Endothelial cell of umbilical vein (primary cell): ENCODE measurements at regions not wholly inside any gene's neighbourhood (a gene's known extent, or its start where the extent isn't known, plus 50 kb on each side); places are given as distances from the start of the nearest gene placed in this dataset.

Experiments
- BruUV-seq: library from RNA; stranded (reverse); fragments of 400-500 nt; replicated peaks from 2 replicates; lab custom pipeline; 2021; lab: Mats Ljungman, UMichigan
- CTCF ChIA-PET: fragments of 300-600, 350-600 bp; sonication (Branson Sonifier 250); formaldehyde crosslinking; loops from one replicate; lab custom pipeline; 2021; ENCODE audit warnings: antibody characterized with exemption, inconsistent platforms; lab: Charles Lee
- POLR2A ChIA-PET: fragments of 300-600, 350-600 bp; sonication (Branson Sonifier 250); formaldehyde crosslinking; loops from one replicate; lab custom pipeline; 2021; ENCODE audit warnings: antibody characterized with exemption, inconsistent platforms; lab: Charles Lee
- DNase-seq: peaks from one replicate; pipeline ENCODE4 v3.0.0-alpha.2; 2011; ENCODE audit warnings: low read depth, low spot score
- FAIRE-seq: peaks from 2 replicates; lab custom pipeline; 2011; peaks lifted over from hg19 to GRCh38; lab: Jason Lieb, UNC
- H2AFZ ChIP-seq: 2 replicates; pipeline ENCODE4 v1.6.0; 2012; ENCODE audit warnings: low read depth, low read length, control low read depth, inconsistent platforms
- H3K27ac ChIP-seq: 2 replicates; pipeline ENCODE4 v1.5.1; 2011; ENCODE audit warnings: low read depth, mild to moderate bottlenecking, control low read depth, low read length, moderate library complexity; ENCODE audit not compliant: insufficient read depth
- H3K27me3 ChIP-seq, 2 experiments: 2 replicates each; pipeline versions ENCODE4 v1.6.0 to v1.6.1; 2011; ENCODE audit warnings: low read length in 2 of 2, mixed read lengths in 1 of 2; ENCODE audit not compliant: control insufficient read depth in 2 of 2, insufficient read depth in 2 of 2
- H3K36me3 ChIP-seq, 2 experiments: 2 replicates in 1 of 2; 3 replicates in 1 of 2; pipeline ENCODE4 v1.5.1; 2011; ENCODE audit warnings: low read length in 2 of 2, mild to moderate bottlenecking in 1 of 2, moderate library complexity in 1 of 2; ENCODE audit not compliant: control insufficient read depth in 2 of 2, insufficient read depth in 2 of 2; ENCODE audit errors: extremely low read depth in 1 of 2
- H3K4me1 ChIP-seq: 3 replicates; pipeline ENCODE4 v1.5.1; 2011; ENCODE audit warnings: mild to moderate bottlenecking, low read length; ENCODE audit not compliant: control insufficient read depth, insufficient read depth; ENCODE audit errors: extremely low read depth
- H3K4me2 ChIP-seq: 2 replicates; pipeline ENCODE4 v1.6.1; 2011; ENCODE audit warnings: low read length, control low read depth, mixed read lengths; ENCODE audit not compliant: insufficient read depth
- H3K4me3 ChIP-seq, 3 experiments: fragments of 200-600 bp in 1 of 3; sonication (generic), shearing (Covaris generic) in 1 of 3; replicated peaks in 1 of 3; 2 replicates each; pipeline ENCODE4 v1.5.1; 2011 to 2016; ENCODE audit warnings: control low read depth in 3 of 3, low read length in 3 of 3, mild to moderate bottlenecking in 2 of 3, inconsistent platforms in 1 of 3, low read depth in 1 of 3, moderate library complexity in 1 of 3; ENCODE audit not compliant: insufficient read depth in 1 of 3
- H3K79me2 ChIP-seq: 2 replicates; pipeline ENCODE4 v1.6.0; 2012; ENCODE audit warnings: low read length, inconsistent platforms; ENCODE audit not compliant: control insufficient read depth, insufficient read depth
- H3K9ac ChIP-seq: replicated peaks from 2 replicates; pipeline ENCODE3; 2011; ENCODE audit warnings: low read length, control low read depth; ENCODE audit not compliant: insufficient read depth; ENCODE audit errors: extremely low read depth
- H3K9me1 ChIP-seq: replicated peaks from 3 replicates; pipeline ENCODE4 v1.6.0; 2011; ENCODE audit warnings: mild to moderate bottlenecking, low read length; ENCODE audit not compliant: control insufficient read depth, insufficient read depth; ENCODE audit errors: extremely low read depth
- H3K9me3 ChIP-seq: replicated peaks from 2 replicates; pipeline ENCODE4 v1.5.1; 2012; ENCODE audit warnings: low read length, inconsistent platforms; ENCODE audit not compliant: control insufficient read depth, insufficient read depth
- H4K20me1 ChIP-seq: replicated peaks from 2 replicates; pipeline ENCODE3; 2011; ENCODE audit warnings: mild to moderate bottlenecking, low read length; ENCODE audit not compliant: control insufficient read depth, insufficient read depth; ENCODE audit errors: extremely low read depth
- EZH2 ChIP-seq: IDR thresholded peaks from 2 replicates; pipeline ENCODE4 v1.6.1; 2012; ENCODE audit warnings: borderline replicate concordance, low read depth, mild to moderate bottlenecking, moderate library complexity, low read length, inconsistent platforms; ENCODE audit not compliant: severe bottlenecking
- FOS ChIP-seq: IDR thresholded peaks from 2 replicates; pipeline ENCODE4 v1.6.1; 2011; ENCODE audit warnings: mild to moderate bottlenecking, low read length, moderate library complexity, borderline replicate concordance; ENCODE audit not compliant: insufficient read depth
- GATA2 ChIP-seq: IDR thresholded peaks from 2 replicates; pipeline ENCODE4 v1.7.0; 2011; ENCODE audit warnings: low read depth, mild to moderate bottlenecking, moderate library complexity, mixed read lengths, low read length; ENCODE audit not compliant: insufficient read length, insufficient read depth
- JUN ChIP-seq: IDR thresholded peaks from 2 replicates; pipeline ENCODE4 v1.6.1; 2011; ENCODE audit warnings: borderline replicate concordance, low read depth; ENCODE audit not compliant: insufficient read length, insufficient read depth
- MYC ChIP-seq: IDR thresholded peaks from one replicate; pipeline ENCODE4 v1.6.1; 2011; ENCODE audit warnings: mild to moderate bottlenecking, low read depth, low read length
- POLR2A ChIP-seq: IDR thresholded peaks from 2 replicates; pipeline ENCODE4 v1.6.1; 2012; ENCODE audit warnings: low read depth, mild to moderate bottlenecking, control low read depth, low read length
- POLR2AphosphoS5 ChIP-seq: IDR thresholded peaks from 2 replicates; pipeline ENCODE4 v1.6.1; 2012; ENCODE audit warnings: low read depth, mild to moderate bottlenecking, control low read depth, low read length, moderate library complexity; ENCODE audit not compliant: insufficient read depth
- dilution Hi-C: fragments of 300-500 bp; cut with MboI; formaldehyde crosslinking; loops from one replicate; pipeline ENCODE4 v1.15.0; 2019; ENCODE audit warnings: low sequenced_read_pairs; ENCODE audit not compliant: extremely low pct_ligation_motif_present
- intact Hi-C: fragments of 100-400 bp; cut with micrococcal nuclease; formaldehyde crosslinking; loops from one replicate; pipeline ENCODE4 v1.10.0; 2022
- TF ChIP-seq, protein P1 (sequence below): IDR thresholded peaks from 2 replicates; pipeline ENCODE4 v1.6.1; 2011; ENCODE audit not compliant: insufficient read depth, insufficient read length
- TF ChIP-seq, protein P2 (sequence below), 2 donors: IDR thresholded peaks; 1 replicate in 1 of 2; 2 replicates in 1 of 2; pipeline ENCODE4 v1.5.1; 2011; ENCODE audit warnings: low read length in 2 of 2, mild to moderate bottlenecking in 2 of 2, moderate library complexity in 2 of 2, control low read depth in 1 of 2, inconsistent platforms in 1 of 2, low read depth in 1 of 2; ENCODE audit not compliant: insufficient read depth in 1 of 2; ENCODE audit errors: extremely low read depth in 1 of 2

DNA sequence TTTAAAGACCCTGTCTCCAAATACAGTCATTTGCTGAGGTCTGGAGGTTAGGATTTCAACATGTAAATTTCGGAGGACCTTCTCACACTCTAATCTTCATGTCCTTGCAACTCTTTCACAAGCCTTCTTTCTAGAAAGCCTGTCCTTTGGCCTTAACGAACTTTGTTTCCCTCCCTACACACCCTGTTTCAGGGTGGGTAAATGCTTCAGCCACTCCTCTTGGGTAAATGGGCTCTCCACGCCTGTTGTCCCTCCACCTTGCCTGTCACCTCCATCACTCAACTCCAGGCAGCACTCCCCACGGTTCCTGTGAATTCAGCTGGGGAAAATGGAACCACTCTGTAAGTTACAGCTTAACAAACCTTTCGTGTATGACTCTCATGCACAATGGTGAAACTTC, 84.0 kb upstream of the COG2 start:
- ChIA-PET CTCF (no interaction called here), POLR2A (no interaction called here)
- DNase-seq (no peak), FAIRE-seq (no peak)
- Histone ChIP-seq H3K27me3 (no peaks in the 10 kb centered on the region), H3K4me2 (no peak overlapping the region), H3K4me1 (no peaks in the 10 kb centered on the region), H3K9me3 (no peaks in the 10 kb centered on the region), H2AFZ (no peak overlapping the region), H3K4me3 (no peak overlapping the region), H3K27ac (no peak overlapping the region), H3K79me2 (no peaks in the 10 kb centered on the region), H4K20me1 (no peaks in the 10 kb centered on the region), H3K9ac (no peak overlapping the region), H3K36me3 (no peaks in the 10 kb centered on the region), H3K9me1 (no peaks in the 10 kb centered on the region)
- dilution Hi-C loops (no loop called here), intact Hi-C loops (no loop called here)
- TF ChIP-seq, protein P1, sequence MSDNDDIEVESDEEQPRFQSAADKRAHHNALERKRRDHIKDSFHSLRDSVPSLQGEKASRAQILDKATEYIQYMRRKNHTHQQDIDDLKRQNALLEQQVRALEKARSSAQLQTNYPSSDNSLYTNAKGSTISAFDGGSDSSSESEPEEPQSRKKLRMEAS = no peak
- TF ChIP-seq POLR2A (no peak), JUN (no peak), GATA2 (no peak)
- BruUV-seq = no TSS peak

DNA sequence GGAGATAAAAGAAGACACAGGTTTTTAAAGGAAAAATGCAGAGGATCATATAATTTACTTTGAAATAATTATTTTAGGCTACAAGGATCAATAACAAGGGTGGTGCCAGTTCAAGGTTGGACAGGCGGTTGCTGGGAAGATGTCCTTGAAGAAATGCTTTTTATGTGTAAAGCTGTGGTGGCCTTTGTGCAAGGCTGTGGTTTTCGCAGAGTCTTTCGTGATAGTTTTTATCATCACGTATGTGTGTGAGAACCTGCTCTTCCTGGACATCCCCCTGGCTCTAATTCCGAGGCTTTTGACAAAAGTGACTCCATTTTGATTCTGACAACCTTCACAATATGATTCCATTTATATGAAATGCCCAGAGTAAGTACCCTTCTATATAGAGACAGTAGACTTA, 85.8 kb upstream of the COG2 start:
- H4K20me1 ChIP-seq = no peaks in the 10 kb centered on the region
- no peak overlapping the region for H3K4me2 ChIP-seq
- H3K36me3 ChIP-seq = no peaks in the 10 kb centered on the region
- CTCF ChIA-PET = no interaction called here
- H3K9me3 ChIP-seq = peaks cover 2% of the 10 kb centered on the region
- no peak overlapping the region for H3K9ac ChIP-seq
- DNase-seq (no peak), FAIRE-seq (no peak)
- no peaks in the 10 kb centered on the region for H3K4me1 ChIP-seq
- TF ChIP-seq, protein P1 = no peak
- TF ChIP-seq POLR2A (no peak), EZH2 (no peak), POLR2AphosphoS5 (no peak), JUN (no peak), GATA2 (no peak), FOS (no peak), MYC (no peak)
- TF ChIP-seq, protein P2, sequence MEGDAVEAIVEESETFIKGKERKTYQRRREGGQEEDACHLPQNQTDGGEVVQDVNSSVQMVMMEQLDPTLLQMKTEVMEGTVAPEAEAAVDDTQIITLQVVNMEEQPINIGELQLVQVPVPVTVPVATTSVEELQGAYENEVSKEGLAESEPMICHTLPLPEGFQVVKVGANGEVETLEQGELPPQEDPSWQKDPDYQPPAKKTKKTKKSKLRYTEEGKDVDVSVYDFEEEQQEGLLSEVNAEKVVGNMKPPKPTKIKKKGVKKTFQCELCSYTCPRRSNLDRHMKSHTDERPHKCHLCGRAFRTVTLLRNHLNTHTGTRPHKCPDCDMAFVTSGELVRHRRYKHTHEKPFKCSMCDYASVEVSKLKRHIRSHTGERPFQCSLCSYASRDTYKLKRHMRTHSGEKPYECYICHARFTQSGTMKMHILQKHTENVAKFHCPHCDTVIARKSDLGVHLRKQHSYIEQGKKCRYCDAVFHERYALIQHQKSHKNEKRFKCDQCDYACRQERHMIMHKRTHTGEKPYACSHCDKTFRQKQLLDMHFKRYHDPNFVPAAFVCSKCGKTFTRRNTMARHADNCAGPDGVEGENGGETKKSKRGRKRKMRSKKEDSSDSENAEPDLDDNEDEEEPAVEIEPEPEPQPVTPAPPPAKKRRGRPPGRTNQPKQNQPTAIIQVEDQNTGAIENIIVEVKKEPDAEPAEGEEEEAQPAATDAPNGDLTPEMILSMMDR (IDR thresholded peaks at IDR 0.05; ENCODE audit: extremely low read depth in 1 of 2, insufficient read depth in 1 of 2, low read depth in 1 of 2, low read length in 2 of 2) = no peak
- H3K79me2 ChIP-seq = no peaks in the 10 kb centered on the region
- H3K27ac ChIP-seq = no peak overlapping the region
- H3K4me3 ChIP-seq = no peak overlapping the region
- H3K9me1 ChIP-seq = no peaks in the 10 kb centered on the region
- no peaks in the 10 kb centered on the region for H3K27me3 ChIP-seq
- BruUV-seq = no TSS peak
- dilution Hi-C loops (no loop called here), intact Hi-C loops (no loop called here)
- POLR2A ChIA-PET = no interaction called here
- H2AFZ ChIP-seq = no peak overlapping the region
